PC-3 (cell line): ENCODE measurements at regions not wholly inside any gene's neighbourhood (a gene's known extent, or its start where the extent isn't known, plus 50 kb on each side); places are given as distances from the start of the nearest gene placed in this dataset.

Experiments used
- ATAC-seq: fragments of 200-7000 bp; cut with Tn5 transposase; 2 replicates; pipeline ENCODE4 v1.9.1; 2020; ENCODE audit warnings: mild to moderate bottlenecking, moderate library complexity
- BruUV-seq: library from RNA; stranded (reverse); fragments of 400-500 nt; replicated peaks from 2 replicates; lab custom pipeline; 2021; lab: Mats Ljungman, UMichigan
- CTCF ChIA-PET: fragments of 300-600 bp; sonication (Branson Sonifier 250); formaldehyde crosslinking; loops from one replicate; lab custom pipeline; 2022; ENCODE audit warnings: antibody characterized with exemption; lab: Charles Lee
- POLR2A ChIA-PET: fragments of 300-600 bp; sonication (Branson Sonifier 250); formaldehyde crosslinking; loops from one replicate; lab custom pipeline; 2022; ENCODE audit warnings: antibody characterized with exemption; ENCODE audit not compliant: unreplicated experiment; lab: Charles Lee
- DNase-seq: peaks from one replicate; pipeline ENCODE4 v3.0.0-alpha.2; 2015
- H2AFZ ChIP-seq: fragments of 300-600 bp; sonication (generic); 2 replicates; pipeline ENCODE4 v1.6.0; 2016; ENCODE audit warnings: antibody characterized with exemption, low read length
- H3F3A ChIP-seq: fragments of 300-600 bp; sonication (generic); one replicate; pipeline ENCODE4 v1.6.0; 2017; ENCODE audit warnings: antibody characterized with exemption, low read length, control low read depth, mild to moderate bottlenecking; ENCODE audit not compliant: unreplicated experiment
- H3K27ac ChIP-seq: fragments of 300-600 bp; sonication (generic); 2 replicates; pipeline ENCODE4 v1.5.1; 2016; ENCODE audit warnings: mild to moderate bottlenecking, low read length
- H3K27me3 ChIP-seq: fragments of 300-600 bp; sonication (generic); 2 replicates; pipeline ENCODE4 v1.6.1; 2016; ENCODE audit warnings: low read length, mixed read lengths
- H3K36me3 ChIP-seq: fragments of 300-600 bp; sonication (generic); 2 replicates; pipeline ENCODE4 v1.6.1; 2016; ENCODE audit warnings: low read depth, mixed run types, low read length, mixed read lengths
- H3K4me1 ChIP-seq: fragments of 300-600 bp; sonication (generic); 2 replicates; pipeline ENCODE4 v1.5.1; 2016; ENCODE audit warnings: low read length; ENCODE audit not compliant: insufficient read depth
- H3K4me2 ChIP-seq: fragments of 300-600 bp; sonication (generic); 2 replicates; pipeline ENCODE4 v1.6.0; 2016; ENCODE audit warnings: low read length
- H3K4me3 ChIP-seq: fragments of 300-600 bp; sonication (generic); 2 replicates; pipeline ENCODE4 v1.5.1; 2016; ENCODE audit warnings: mild to moderate bottlenecking, low read length, mixed read lengths
- H3K79me2 ChIP-seq: fragments of 300-600 bp; sonication (generic); 2 replicates; pipeline ENCODE4 v1.6.1; 2017; ENCODE audit warnings: low read length, mixed read lengths
- H3K9ac ChIP-seq: fragments of 300-600 bp; sonication (generic); 2 replicates; pipeline ENCODE4 v1.6.0; 2016; ENCODE audit warnings: mild to moderate bottlenecking, low read length
- H3K9me2 ChIP-seq: fragments of 300-600 bp; sonication (generic); replicated peaks from 2 replicates; pipeline ENCODE4 v1.6.1; 2016; ENCODE audit warnings: mixed run types, low read length, mixed read lengths
- H3K9me3 ChIP-seq: fragments of 300-600 bp; sonication (generic); 2 replicates; pipeline ENCODE4 v1.6.1; 2016; ENCODE audit warnings: low read length, mixed read lengths
- H4K20me1 ChIP-seq: fragments of 300-600 bp; sonication (generic); 2 replicates; pipeline ENCODE4 v1.6.1; 2016; ENCODE audit warnings: low read length, mixed read lengths
- EZH2 ChIP-seq: fragments of 300-600 bp; sonication (generic); IDR thresholded peaks from one replicate; pipeline ENCODE4 v1.6.1; 2017; ENCODE audit warnings: antibody characterized with exemption, mild to moderate bottlenecking, low read length; ENCODE audit not compliant: unreplicated experiment
- EZH2phosphoT487 ChIP-seq: fragments of 300-600 bp; sonication (generic); IDR thresholded peaks from 2 replicates; pipeline ENCODE4 v1.6.1; 2018; ENCODE audit warnings: mild to moderate bottlenecking, antibody characterized with exemption, low read length, borderline replicate concordance
- intact Hi-C: fragments of 100-400 bp; cut with micrococcal nuclease; formaldehyde crosslinking; loops from 2 replicates; pipeline ENCODE4 v1.9.0; 2023
- TF ChIP-seq, protein P1 (sequence below): fragments of 300-600 bp; sonication (generic); conservative IDR thresholded peaks from 2 replicates; pipeline ENCODE4 v1.5.1; 2017; ENCODE audit warnings: antibody characterized with exemption, low read depth, mild to moderate bottlenecking, low read length

DNA sequence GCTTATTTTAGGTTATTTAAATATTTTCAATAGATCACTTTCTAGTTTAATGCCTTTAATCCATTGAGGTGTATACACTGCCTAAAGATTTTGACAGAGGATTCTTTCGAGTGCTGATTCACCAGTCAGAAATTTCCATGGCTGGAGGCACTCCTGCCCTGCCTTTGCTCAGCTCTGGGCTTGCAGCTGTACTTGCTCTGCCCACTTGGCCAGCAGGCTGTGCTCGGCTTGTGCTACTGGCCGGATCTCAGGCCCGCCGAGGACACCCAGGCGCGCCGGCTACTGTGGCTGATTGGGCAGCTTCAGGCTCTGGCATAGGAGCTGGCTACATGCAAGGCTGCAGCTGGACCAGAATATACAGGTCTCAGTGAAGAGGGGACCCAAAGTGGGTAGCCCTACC is 675.1 kb upstream of the MMS22L start:
- ChIA-PET CTCF (no interaction called here), POLR2A (no interaction called here)
- Histone ChIP-seq H3F3A (no peaks in the 10 kb centered on the region), H3K36me3 (no peaks in the 10 kb centered on the region), H3K9me3 (no peaks in the 10 kb centered on the region), H4K20me1 (no peaks in the 10 kb centered on the region), H3K9ac (no peak overlapping the region), H3K4me1 (peaks cover 13% of the 10 kb centered on the region), H2AFZ (no peak overlapping the region), H3K27ac (no peak overlapping the region), H3K4me2 (peak overlapping the region; percentile 57), H3K4me3 (no peak overlapping the region; the same call in 1 of the 2 replicates), H3K79me2 (no peaks in the 10 kb centered on the region), H3K27me3 (peaks cover 7% of the 10 kb centered on the region; the same call in 1 of the 2 replicates), H3K9me2 (no peaks in the 10 kb centered on the region)
- no TSS peak for BruUV-seq
- DNase-seq (peak; percentile 78), ATAC-seq (peak; percentile 97)
- TF ChIP-seq EZH2: no peak
- TF ChIP-seq, protein P1, sequence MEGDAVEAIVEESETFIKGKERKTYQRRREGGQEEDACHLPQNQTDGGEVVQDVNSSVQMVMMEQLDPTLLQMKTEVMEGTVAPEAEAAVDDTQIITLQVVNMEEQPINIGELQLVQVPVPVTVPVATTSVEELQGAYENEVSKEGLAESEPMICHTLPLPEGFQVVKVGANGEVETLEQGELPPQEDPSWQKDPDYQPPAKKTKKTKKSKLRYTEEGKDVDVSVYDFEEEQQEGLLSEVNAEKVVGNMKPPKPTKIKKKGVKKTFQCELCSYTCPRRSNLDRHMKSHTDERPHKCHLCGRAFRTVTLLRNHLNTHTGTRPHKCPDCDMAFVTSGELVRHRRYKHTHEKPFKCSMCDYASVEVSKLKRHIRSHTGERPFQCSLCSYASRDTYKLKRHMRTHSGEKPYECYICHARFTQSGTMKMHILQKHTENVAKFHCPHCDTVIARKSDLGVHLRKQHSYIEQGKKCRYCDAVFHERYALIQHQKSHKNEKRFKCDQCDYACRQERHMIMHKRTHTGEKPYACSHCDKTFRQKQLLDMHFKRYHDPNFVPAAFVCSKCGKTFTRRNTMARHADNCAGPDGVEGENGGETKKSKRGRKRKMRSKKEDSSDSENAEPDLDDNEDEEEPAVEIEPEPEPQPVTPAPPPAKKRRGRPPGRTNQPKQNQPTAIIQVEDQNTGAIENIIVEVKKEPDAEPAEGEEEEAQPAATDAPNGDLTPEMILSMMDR: no peak; the same call in 1 of the 2 replicates
- no peak for TF ChIP-seq EZH2phosphoT487
- intact Hi-C loops: no loop called here

DNA sequence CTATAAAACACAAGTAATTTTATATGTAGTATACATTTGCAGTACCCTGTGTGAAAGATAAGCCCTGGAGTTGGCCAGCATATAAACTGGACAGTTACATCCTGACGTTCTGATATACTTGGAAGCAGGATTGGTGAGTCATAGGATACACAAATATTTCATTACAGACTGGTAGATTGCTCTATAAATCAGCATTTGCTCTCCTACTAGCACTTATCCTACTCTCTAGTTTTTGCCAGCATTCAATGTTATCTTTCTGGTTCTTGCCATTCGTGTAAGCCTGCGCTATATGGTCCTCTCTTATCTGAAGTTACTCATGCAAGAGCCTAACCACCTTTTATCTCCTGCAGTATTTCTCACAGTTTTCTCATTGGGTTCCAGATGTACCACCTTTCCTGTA is 680.2 kb upstream of the MMS22L start:
- ATAC-seq: peak; percentile 58
- BruUV-seq: no TSS peak
- Histone ChIP-seq H3K4me2 (no peak overlapping the region; the same call in 1 of the 2 replicates), H3K36me3 (no peaks in the 10 kb centered on the region), H3K27ac (no peak overlapping the region), H4K20me1 (no peaks in the 10 kb centered on the region), H3K4me1 (peaks cover 8% of the 10 kb centered on the region), H3K27me3 (peaks cover 7% of the 10 kb centered on the region; the same call in 1 of the 2 replicates), H3K9me3 (no peaks in the 10 kb centered on the region), H3K4me3 (no peak overlapping the region), H2AFZ (no peak overlapping the region), H3K79me2 (no peaks in the 10 kb centered on the region), H3K9me2 (no peaks in the 10 kb centered on the region), H3K9ac (no peak overlapping the region), H3F3A (peaks cover 3% of the 10 kb centered on the region)
- intact Hi-C loops: no loop called here
- DNase-seq: peak; percentile 62
- no peak for TF ChIP-seq EZH2
- no peak for TF ChIP-seq EZH2phosphoT487
- TF ChIP-seq, protein P1: no peak
- CTCF ChIA-PET: no interaction called here
- POLR2A ChIA-PET: no interaction called here

DNA sequence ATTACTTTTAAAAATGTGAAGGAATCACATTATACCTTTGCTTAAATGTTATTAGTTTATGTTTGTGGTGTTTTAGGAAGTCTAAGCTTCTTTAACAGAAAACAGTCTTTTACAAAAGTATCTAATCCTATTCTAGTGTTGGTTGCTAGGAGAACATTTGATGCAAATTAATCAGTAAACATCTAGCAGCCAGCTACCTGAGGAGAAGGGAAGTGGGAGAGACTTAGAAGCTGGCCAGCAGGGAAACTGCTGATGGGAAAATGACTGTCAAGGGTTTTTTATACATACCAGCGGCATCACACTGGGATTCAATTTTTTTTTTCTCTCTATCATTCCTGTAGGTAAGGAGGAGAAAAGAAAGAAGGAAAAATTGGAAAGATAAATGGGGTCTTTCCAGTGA is 686.0 kb upstream of the MMS22L start:
- Histone ChIP-seq H3K9me3 (no peaks in the 10 kb centered on the region), H3K79me2 (no peaks in the 10 kb centered on the region), H3K27ac (no peak overlapping the region), H3F3A (no peaks in the 10 kb centered on the region), H3K36me3 (no peaks in the 10 kb centered on the region), H3K9me2 (no peaks in the 10 kb centered on the region), H2AFZ (no peak overlapping the region), H3K4me2 (no peak overlapping the region), H3K27me3 (peaks cover 3% of the 10 kb centered on the region; the same call in 1 of the 2 replicates), H4K20me1 (no peaks in the 10 kb centered on the region), H3K4me3 (no peak overlapping the region), H3K4me1 (no peaks in the 10 kb centered on the region), H3K9ac (no peak overlapping the region)
- intact Hi-C loops: no loop called here
- ATAC-seq (no peak), DNase-seq (no peak)
- no TSS peak for BruUV-seq
- TF ChIP-seq, protein P1: no peak
- TF ChIP-seq EZH2 (no peak), EZH2phosphoT487 (no peak)
- POLR2A ChIA-PET: no interaction called here
- CTCF ChIA-PET: no interaction called here
